ENCODE measurements at regions not wholly inside any gene's neighbourhood (a gene's known extent, or its start where the extent isn't known, plus 50 kb on each side); places are given as distances from the start of the nearest gene placed in this dataset.
"Not testable (repeated sequence)": the region's sequence is repeated elsewhere in the genome, so short reads cannot be mapped to it uniquely, and the experiment has no call there.

DNA sequence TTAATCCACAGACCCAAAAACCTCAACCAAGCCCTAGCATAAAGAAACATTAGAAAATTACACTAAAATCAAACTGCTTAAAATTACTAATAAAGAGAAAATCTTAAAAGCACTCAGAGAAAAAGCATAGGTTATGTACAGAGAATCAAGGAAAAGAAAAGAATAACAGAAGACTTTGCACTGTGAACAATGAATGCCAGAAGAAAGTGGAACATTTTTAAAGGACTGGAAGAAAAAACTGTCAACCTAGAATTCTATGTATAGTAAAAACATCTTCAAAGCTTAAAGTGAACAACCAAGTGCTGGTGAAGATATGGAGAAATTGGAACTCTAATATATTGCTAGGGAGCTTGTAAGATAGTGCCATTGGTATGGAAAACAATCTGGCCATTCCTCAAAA lies 82.7 kb upstream of the SLC6A11 start:
- no peak overlapping the region for H3K4me3 ChIP-seq (ENCODE audit: low read depth, low read length)
- TF ChIP-seq, protein P1, sequence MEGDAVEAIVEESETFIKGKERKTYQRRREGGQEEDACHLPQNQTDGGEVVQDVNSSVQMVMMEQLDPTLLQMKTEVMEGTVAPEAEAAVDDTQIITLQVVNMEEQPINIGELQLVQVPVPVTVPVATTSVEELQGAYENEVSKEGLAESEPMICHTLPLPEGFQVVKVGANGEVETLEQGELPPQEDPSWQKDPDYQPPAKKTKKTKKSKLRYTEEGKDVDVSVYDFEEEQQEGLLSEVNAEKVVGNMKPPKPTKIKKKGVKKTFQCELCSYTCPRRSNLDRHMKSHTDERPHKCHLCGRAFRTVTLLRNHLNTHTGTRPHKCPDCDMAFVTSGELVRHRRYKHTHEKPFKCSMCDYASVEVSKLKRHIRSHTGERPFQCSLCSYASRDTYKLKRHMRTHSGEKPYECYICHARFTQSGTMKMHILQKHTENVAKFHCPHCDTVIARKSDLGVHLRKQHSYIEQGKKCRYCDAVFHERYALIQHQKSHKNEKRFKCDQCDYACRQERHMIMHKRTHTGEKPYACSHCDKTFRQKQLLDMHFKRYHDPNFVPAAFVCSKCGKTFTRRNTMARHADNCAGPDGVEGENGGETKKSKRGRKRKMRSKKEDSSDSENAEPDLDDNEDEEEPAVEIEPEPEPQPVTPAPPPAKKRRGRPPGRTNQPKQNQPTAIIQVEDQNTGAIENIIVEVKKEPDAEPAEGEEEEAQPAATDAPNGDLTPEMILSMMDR (IDR thresholded peaks at IDR 0.05; ENCODE audit: low read depth, low read length): no peak

DNA sequence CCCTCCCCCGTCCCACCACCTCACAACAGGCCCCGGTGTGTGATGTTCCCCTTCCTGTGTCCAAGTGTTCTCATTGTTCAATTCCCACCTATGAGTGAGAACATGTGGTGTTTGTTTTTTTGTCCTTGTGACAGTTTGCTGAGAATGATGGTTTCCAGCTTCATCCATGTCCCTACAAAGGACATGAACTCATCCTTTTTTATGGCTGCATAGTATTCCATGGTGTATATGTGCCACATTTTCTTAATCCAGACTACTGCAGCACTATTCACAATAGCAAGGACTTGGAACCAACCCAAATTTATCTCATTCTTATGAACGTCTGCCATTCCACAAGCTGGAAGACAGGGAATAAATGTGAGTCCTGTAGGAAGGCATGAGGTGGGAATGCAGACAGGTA lies 79.6 kb upstream of the SLC6A11 start:
- not testable (repeated sequence) for H3K4me3 ChIP-seq (ENCODE audit: low read depth, low read length)

- no peak overlapping the region for H3K4me3 ChIP-seq (ENCODE audit: low read depth, low read length)
- TF ChIP-seq, protein P1 (IDR thresholded peaks at IDR 0.05; ENCODE audit: low read depth, low read length): no peak
Observed at GRCh38 chr3:10737785-10738184, 78.2 kb upstream of the SLC6A11 start.

- TF ChIP-seq, protein P1 (IDR thresholded peaks at IDR 0.05; ENCODE audit: low read depth, low read length): peak; percentile 73
- peak overlapping the region; percentile 34 for H3K4me3 ChIP-seq (ENCODE audit: low read depth, low read length)
Observed at GRCh38 chr3:10738688-10739372, 77.2 kb upstream of the SLC6A11 start.

- H3K4me3 ChIP-seq (ENCODE audit: low read depth, low read length): no peak overlapping the region
- TF ChIP-seq, protein P1 (IDR thresholded peaks at IDR 0.05; ENCODE audit: low read depth, low read length): no peak
Observed at GRCh38 chr3:10740954-10741353, 75.1 kb upstream of the SLC6A11 start.

- TF ChIP-seq, protein P1 (IDR thresholded peaks at IDR 0.05; ENCODE audit: low read depth, low read length): no peak
- H3K4me3 ChIP-seq (ENCODE audit: low read depth, low read length): no peak overlapping the region
Observed at GRCh38 chr3:10741891-10742671, 73.9 kb upstream of the SLC6A11 start.

- no peak overlapping the region for H3K4me3 ChIP-seq (ENCODE audit: low read depth, low read length)
- TF ChIP-seq, protein P1 (IDR thresholded peaks at IDR 0.05; ENCODE audit: low read depth, low read length): no peak
Observed at GRCh38 chr3:10743366-10744097, 72.5 kb upstream of the SLC6A11 start.
